GM12864 (cell line): ENCODE measurements at regions not wholly inside any gene's neighbourhood (a gene's known extent, or its start where the extent isn't known, plus 50 kb on each side); places are given as distances from the start of the nearest gene placed in this dataset.

Experiments used
- DNase-seq: peaks from one replicate; pipeline ENCODE4 v3.0.0-alpha.2; 2011; ENCODE audit warnings: low read depth
- H3K4me3 ChIP-seq: 2 replicates; pipeline ENCODE4 v1.5.1; 2011; ENCODE audit warnings: mild to moderate bottlenecking, low read depth, low read length, control low read depth
- TF ChIP-seq, protein P1 (sequence below): IDR thresholded peaks from 2 replicates; pipeline ENCODE4 v1.5.1; 2011; ENCODE audit warnings: low read depth, mild to moderate bottlenecking, moderate library complexity, low read length, control low read depth, inconsistent platforms; ENCODE audit errors: missing control alignments

DNA sequence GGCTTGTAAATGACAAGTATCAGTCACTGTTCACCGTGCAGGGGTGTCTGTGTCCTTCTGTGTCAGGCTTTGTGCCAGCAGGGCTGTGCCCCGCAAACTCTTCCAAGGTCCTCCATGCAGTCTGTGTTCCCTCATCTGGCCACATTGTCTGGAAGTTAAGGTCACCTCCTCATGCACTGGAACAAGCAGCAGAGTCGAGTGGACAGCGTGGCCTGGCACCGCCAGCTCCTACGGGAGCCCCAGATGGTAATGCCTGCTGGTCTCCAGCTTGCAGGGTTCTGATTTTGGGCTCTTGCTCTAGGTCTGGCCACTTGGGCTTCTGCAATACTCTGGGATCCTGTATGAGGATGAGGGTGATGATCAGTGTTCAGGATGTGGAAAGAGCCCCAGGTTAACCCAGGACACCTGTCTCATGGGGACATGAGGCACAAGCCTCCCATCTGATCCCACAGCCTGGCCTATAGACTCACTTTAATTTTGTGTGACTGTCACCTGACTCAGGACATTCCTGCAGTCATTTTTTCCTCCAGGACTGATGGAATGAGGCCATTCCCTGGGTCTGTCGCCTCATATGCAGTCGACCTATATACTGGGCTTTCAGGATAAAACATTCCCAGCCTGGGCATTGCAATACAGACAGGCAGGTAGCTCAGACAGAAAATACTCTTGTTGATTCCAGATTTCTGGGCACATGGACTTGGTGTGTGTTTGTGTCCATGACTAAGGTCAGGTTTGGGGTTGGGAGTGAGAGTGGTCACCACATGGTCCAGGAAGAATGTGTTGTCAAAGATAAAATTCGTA, 106.3 kb upstream of the TOP3B start:
- H3K4me3 ChIP-seq = no peak overlapping the region
- no peak for DNase-seq
- TF ChIP-seq, protein P1, sequence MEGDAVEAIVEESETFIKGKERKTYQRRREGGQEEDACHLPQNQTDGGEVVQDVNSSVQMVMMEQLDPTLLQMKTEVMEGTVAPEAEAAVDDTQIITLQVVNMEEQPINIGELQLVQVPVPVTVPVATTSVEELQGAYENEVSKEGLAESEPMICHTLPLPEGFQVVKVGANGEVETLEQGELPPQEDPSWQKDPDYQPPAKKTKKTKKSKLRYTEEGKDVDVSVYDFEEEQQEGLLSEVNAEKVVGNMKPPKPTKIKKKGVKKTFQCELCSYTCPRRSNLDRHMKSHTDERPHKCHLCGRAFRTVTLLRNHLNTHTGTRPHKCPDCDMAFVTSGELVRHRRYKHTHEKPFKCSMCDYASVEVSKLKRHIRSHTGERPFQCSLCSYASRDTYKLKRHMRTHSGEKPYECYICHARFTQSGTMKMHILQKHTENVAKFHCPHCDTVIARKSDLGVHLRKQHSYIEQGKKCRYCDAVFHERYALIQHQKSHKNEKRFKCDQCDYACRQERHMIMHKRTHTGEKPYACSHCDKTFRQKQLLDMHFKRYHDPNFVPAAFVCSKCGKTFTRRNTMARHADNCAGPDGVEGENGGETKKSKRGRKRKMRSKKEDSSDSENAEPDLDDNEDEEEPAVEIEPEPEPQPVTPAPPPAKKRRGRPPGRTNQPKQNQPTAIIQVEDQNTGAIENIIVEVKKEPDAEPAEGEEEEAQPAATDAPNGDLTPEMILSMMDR = no peak

DNA sequence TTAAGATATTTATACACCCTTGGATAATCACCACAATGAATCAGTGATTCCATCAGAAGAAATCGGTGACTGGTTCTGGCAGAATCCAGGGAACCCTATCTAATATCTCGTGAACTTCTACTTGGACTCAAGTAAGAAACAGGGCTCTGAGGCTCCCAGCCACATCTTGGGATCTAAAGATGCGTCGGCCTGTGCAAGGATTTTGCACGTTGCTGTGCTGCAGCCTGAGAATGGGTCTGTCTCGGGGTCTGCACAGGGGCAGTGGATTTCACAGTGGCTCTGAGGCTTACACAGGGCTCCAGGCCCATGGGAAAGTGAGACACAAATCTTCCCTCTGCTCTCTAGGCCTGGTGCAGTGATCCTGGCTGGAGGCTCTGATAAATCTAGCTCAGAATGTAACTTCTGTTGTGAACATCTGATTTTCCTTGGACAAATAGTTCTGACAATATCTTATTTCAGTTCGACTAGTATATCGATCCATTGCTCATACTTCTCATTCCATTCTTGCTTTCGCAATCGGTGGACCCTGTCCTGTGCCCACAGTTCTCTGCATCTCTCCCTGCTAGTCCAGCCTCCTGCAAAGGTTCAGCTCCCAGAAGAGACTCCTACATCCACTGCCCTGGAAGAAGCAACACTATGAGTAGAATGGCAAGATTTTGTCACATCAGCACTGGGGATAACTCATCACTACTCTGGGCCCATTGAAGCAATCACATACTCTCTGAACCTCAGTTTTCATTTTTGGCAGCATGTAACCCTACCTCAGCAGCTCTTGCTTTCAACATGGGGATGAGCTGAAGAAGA, 105.5 kb upstream of the TOP3B start:
- TF ChIP-seq, protein P1 = no peak
- DNase-seq = no peak
- no peak overlapping the region for H3K4me3 ChIP-seq

DNA sequence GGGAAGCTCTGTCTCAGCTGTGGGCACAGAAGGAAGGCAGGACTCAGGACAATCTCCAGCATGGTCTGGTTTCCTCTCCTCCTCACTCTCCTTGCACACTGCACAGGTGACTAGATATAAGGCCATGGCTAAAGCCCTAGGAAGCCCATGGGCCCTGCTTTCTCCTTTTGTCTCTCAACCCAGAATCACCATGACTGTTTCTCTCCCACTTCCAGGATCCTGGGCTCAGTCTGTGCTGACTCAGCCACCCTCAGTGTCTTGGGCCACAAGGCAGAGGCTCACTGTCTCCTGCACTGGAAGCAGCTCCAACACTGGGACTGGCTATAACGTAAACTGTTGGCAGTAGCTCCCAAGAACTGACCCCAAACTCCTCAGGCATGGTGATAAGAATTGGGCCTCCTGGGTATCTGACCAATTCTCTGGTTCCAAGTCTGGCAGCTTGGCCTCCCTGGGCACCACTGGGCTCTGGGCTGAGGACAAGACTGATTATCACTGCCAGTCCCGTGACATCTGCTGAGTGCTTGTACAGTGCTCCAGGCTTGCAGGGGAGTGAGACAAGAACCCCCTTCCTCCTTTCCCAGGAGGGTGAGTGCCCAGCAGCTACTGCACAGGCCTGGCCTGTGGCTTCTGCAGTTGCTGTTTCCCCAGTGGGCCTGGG, 104.0 kb upstream of the TOP3B start:
- H3K4me3 ChIP-seq = no peak overlapping the region
- no peak for DNase-seq
- TF ChIP-seq, protein P1 = no peak

DNA sequence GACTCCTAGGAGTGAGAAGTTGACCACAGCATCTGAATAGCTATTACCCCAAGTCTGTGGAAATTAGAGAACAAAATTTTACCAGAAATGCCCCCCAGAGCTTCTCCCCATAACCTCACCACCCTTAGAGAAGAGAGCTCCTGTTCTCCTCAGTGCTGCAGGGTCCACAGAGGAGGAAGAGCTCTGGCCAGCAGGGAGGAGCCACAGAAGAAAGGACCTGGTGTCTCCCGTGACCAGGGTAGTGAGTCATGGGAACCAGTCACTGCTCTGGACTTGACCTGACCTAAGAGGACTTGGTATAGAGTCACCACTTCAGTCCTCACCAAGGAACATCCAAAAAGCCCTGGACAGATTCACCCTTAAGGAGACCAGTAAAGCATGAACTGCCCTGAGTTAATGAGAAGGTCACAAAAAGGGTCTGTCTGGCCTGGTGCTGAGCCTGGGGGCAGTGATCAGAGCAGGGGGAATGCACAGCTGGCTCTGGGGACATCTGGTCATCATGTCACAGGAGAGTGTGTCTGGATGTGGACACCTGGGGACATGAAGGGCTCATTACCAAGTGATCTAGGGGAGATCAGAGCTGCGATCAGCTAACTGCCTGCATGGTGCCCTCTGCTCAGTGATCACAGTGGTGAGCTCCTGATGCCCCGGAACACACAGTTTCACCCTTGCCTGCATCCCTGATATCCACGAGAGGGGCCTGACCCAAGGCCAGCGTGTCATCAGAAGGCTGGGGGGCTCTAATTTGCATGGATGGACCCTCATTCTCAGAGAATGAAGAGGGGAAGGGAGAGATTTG, 103.3 kb upstream of the TOP3B start:
- DNase-seq = no peak
- H3K4me3 ChIP-seq = no peak overlapping the region
- TF ChIP-seq, protein P1 = no peak

DNA sequence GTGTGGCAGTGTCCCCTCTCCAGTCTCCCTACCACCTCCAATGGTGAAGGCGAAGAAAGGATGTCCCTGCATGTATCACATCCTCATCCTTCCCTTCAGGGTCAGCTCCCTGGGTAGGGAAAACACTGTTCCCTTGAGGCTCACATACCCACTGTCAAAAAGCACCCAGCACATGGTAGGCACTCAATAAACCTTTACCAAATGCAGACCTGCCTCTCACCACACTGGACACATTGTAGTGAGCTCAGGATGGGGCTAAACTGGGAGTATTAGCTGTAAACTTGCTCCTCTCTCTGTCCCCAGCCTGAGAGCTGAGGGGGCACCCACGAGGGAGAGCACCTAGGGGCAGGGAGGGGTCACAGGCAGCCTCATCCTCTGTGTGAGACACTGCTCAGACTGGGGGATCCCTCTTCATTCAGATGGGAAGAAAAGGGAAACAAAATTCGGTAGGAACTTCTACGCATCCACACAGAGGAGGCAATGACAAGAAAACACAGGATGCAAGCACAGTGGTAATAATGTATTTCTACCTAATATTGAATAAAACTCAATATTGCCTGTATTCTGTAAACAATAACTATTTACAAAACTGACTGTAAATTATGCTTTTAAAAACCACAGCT, 101.6 kb upstream of the TOP3B start:
- TF ChIP-seq, protein P1 = no peak
- H3K4me3 ChIP-seq = no peak overlapping the region

DNA sequence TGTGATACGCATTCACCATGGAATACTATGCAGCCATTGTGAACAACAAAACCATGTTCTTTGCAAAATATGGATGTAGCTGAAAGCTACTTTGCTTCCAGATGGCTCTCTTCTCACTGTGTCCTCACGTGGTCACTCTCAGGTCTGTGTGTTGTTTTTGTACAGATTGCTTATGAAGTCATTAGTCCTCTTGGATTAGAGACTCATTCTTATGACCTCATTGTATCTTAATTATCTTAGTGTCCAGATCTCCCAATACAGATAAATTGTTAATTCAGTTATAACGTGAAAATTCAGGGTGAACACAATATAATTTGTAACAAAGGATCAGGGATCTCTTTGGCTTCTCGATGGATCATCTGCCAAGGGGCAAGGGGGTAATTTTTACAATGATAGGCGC, 100.4 kb upstream of the TOP3B start:
- TF ChIP-seq, protein P1 = no peak
- no peak for DNase-seq

More for the DNA sequence above, 101.6 kb upstream of the TOP3B start:
- DNase-seq = no peak

More for the DNA sequence above, 100.4 kb upstream of the TOP3B start:
- H3K4me3 ChIP-seq = no peak overlapping the region
